ENCODE measurements at regions not wholly inside any gene's neighbourhood (a gene's known extent, or its start where the extent isn't known, plus 50 kb on each side); places are given as distances from the start of the nearest gene placed in this dataset.
A peak's percentile ranks its signal among the peaks of the same experiment; 100 is the strongest.

DNA sequence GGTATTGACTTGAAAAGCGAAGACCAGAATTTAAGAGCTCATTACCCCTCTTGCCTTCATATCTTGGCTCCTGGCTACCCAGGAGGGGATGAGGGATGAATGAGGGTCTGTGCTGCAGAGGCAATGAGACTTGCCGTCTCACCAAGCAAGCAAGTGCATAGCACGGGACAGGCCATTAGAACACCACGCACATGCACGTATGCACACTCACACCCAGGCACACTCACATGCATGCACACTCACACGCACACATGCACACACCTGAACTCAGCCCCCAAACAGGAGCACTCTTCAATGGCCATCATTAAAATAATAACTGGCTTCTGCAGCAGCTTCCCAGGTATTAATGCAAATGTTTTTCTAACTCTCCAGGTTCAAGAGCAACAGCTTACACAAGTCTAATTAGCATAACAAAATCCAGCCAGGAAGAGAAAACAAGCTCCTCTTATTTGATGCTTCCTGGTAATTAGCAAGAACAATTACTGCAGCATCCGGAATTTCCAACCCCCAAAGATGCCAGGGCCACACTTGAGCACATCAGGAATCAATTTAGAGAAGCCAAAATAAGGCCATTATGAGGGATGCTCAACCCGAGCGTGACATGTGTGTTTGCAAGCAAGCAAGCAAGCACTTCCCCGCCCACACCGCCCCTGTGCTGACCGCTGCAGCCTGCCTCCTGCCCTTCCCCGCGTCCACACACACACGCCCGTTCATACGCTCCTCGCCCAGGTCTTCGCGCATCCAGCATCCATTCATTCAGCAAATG is 171.6 kb upstream of the TNRC6C start:
- no peak overlapping the region for H3K4me2 ChIP-seq (ENCODE audit: low read depth, low read length)
- in situ Hi-C loops (cut with HindIII; ENCODE audit: extremely low pct_ligation_motif_present, low pct_unique_long_range_greater_than_20kb) = no loop called here
- no peaks in the 10 kb centered on the region for H3K79me2 ChIP-seq (ENCODE audit: insufficient read depth, low read length)
- intact Hi-C loops (cut with micrococcal nuclease; ENCODE audit: unreplicated experiment) = no loop called here
- DNase-seq (ENCODE audit: low spot score) (no peak), FAIRE-seq (no peak), ATAC-seq (no peak)
- H3K4me1 ChIP-seq (ENCODE audit: insufficient read depth, low read length) = no peaks in the 10 kb centered on the region
- TF ChIP-seq, protein P1, sequence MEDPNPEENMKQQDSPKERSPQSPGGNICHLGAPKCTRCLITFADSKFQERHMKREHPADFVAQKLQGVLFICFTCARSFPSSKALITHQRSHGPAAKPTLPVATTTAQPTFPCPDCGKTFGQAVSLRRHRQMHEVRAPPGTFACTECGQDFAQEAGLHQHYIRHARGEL (CRISPR knock-in tag; IDR thresholded peaks at IDR 0.05) = no peak
- TF ChIP-seq EZH2 (conservative IDR thresholded peaks at IDR 0.05; ENCODE audit: low read depth, low read length) = peak; percentile 75
- no peaks in the 10 kb centered on the region for H4K20me1 ChIP-seq (ENCODE audit: insufficient read depth, low read length)
- WGBS (ENCODE audit: low lambda C conversion rate) = 10% methylated on average over 9 of the region's 20 CpGs
- H3K36me3 ChIP-seq (replicated peaks in 1 of 2; ENCODE audit: control insufficient read depth in 1 of 2, insufficient read depth in 2 of 2, low read length in 2 of 2) = no peaks in the 10 kb centered on the region
- no peak overlapping the region for H3K9ac ChIP-seq (ENCODE audit: insufficient read depth, low read depth, low read length)
- no peaks in the 10 kb centered on the region for H3K9me3 ChIP-seq (ENCODE audit: low read length)
- peaks cover 13 to 86% of the 10 kb centered on the region in 2 experiments; a peak in 4 of 5 replicates for H3K27me3 ChIP-seq (ENCODE audit: control insufficient read depth in 1 of 2, insufficient read depth in 2 of 2, low read length in 2 of 2)
- no peak overlapping the region for H2AFZ ChIP-seq (ENCODE audit: low read length)
- no peak overlapping the region for H3K4me3 ChIP-seq (replicated peaks in 1 of 3; ENCODE audit: insufficient read depth in 1 of 3, low read depth in 2 of 3, low read length in 3 of 3)
- H3K27ac ChIP-seq (ENCODE audit: extremely low read length, insufficient read depth, low read length) = no peak overlapping the region
- ChIA-PET POLR2A (no interaction called here), CTCF (ENCODE audit: low intra/inter-chr PET ratio, low total read pairs) (no interaction called here)
- BruUV-seq (replicated peaks) = no TSS peak

DNA sequence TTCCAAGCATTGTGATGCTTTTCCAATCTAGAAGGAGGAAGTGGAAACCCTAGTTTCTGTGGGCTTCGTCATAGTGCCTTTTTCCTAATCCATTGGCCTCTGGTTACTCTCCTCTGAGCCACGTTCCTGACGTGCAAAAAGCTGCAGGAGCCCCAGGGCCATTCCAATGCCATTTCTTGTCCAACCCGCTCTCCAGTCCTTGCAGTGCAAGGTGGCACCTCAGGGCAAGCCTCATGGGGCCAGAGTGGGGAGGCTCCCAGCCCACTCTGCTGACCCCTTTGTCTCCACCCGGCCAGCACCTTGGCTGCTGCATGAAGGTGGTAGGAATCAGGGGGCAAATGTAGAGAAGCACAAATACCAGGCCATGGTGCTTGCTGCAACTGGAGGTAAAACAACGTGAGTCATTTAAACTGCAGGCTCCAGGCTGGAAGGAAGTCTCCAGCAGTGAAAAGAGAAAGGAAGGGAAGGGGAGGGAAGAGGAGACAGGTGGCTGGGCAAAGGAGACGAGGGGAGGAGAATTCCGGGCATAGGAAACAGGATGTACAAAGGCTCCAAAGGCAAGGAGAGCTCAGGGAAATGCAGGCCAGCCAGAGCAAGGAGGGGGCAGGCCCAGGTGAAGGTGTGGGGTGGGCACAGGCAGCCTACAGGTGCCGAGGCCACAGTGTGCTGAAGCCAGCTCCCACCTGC is 168.2 kb upstream of the TNRC6C start:
- H4K20me1 ChIP-seq (ENCODE audit: insufficient read depth, low read length) = 0 out of 2 replicates have a peak, but pooled peaks cover 2% of the 10 kb centered on the region
- H3K79me2 ChIP-seq (ENCODE audit: insufficient read depth, low read length) = no peaks in the 10 kb centered on the region
- no peaks in the 10 kb centered on the region for H3K4me1 ChIP-seq (ENCODE audit: insufficient read depth, low read length)
- FAIRE-seq = no peak
- H2AFZ ChIP-seq (ENCODE audit: low read length) = no peak overlapping the region
- no peaks in the 10 kb centered on the region for H3K36me3 ChIP-seq (replicated peaks in 1 of 2; ENCODE audit: control insufficient read depth in 1 of 2, insufficient read depth in 2 of 2, low read length in 2 of 2)
- no peak for DNase-seq (ENCODE audit: low spot score)
- H3K4me3 ChIP-seq (replicated peaks in 1 of 3; ENCODE audit: insufficient read depth in 1 of 3, low read depth in 2 of 3, low read length in 3 of 3) = no peak overlapping the region
- ChIA-PET CTCF (ENCODE audit: low intra/inter-chr PET ratio, low total read pairs) (no interaction called here), POLR2A (no interaction called here)
- H3K4me2 ChIP-seq (ENCODE audit: low read depth, low read length) = no peak overlapping the region
- whole genome bisulfite sequencing (ENCODE audit: low lambda C conversion rate) = 7% methylated on average over 9 of the region's 9 CpGs
- TF ChIP-seq, protein P2, sequence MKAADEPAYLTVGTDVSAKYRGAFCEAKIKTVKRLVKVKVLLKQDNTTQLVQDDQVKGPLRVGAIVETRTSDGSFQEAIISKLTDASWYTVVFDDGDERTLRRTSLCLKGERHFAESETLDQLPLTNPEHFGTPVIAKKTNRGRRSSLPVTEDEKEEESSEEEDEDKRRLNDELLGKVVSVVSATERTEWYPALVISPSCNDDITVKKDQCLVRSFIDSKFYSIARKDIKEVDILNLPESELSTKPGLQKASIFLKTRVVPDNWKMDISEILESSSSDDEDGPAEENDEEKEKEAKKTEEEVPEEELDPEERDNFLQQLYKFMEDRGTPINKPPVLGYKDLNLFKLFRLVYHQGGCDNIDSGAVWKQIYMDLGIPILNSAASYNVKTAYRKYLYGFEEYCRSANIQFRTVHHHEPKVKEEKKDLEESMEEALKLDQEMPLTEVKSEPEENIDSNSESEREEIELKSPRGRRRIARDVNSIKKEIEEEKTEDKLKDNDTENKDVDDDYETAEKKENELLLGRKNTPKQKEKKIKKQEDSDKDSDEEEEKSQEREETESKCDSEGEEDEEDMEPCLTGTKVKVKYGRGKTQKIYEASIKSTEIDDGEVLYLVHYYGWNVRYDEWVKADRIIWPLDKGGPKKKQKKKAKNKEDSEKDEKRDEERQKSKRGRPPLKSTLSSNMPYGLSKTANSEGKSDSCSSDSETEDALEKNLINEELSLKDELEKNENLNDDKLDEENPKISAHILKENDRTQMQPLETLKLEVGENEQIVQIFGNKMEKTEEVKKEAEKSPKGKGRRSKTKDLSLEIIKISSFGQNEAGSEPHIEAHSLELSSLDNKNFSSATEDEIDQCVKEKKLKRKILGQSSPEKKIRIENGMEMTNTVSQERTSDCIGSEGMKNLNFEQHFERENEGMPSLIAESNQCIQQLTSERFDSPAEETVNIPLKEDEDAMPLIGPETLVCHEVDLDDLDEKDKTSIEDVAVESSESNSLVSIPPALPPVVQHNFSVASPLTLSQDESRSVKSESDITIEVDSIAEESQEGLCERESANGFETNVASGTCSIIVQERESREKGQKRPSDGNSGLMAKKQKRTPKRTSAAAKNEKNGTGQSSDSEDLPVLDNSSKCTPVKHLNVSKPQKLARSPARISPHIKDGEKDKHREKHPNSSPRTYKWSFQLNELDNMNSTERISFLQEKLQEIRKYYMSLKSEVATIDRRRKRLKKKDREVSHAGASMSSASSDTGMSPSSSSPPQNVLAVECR (CRISPR knock-in tag; IDR thresholded peaks at IDR 0.05; ENCODE audit: borderline replicate concordance) = no peak
- TF ChIP-seq, protein P3, sequence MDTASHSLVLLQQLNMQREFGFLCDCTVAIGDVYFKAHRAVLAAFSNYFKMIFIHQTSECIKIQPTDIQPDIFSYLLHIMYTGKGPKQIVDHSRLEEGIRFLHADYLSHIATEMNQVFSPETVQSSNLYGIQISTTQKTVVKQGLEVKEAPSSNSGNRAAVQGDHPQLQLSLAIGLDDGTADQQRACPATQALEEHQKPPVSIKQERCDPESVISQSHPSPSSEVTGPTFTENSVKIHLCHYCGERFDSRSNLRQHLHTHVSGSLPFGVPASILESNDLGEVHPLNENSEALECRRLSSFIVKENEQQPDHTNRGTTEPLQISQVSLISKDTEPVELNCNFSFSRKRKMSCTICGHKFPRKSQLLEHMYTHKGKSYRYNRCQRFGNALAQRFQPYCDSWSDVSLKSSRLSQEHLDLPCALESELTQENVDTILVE (CRISPR knock-in tag; IDR thresholded peaks at IDR 0.05) = no peak
- no peak for TF ChIP-seq HOXA5 (CRISPR knock-in tag; IDR thresholded peaks at IDR 0.05)
- in situ Hi-C loops (cut with HindIII; ENCODE audit: extremely low pct_ligation_motif_present, low pct_unique_long_range_greater_than_20kb) = no loop called here
- intact Hi-C loops (cut with micrococcal nuclease; ENCODE audit: unreplicated experiment) = no loop called here
- no peaks in the 10 kb centered on the region for H3K9me3 ChIP-seq (ENCODE audit: low read length)
- H3K27me3 ChIP-seq (ENCODE audit: control insufficient read depth in 1 of 2, insufficient read depth in 2 of 2, low read length in 2 of 2) = peaks cover 29 to 82% of the 10 kb centered on the region in 2 experiments
- no peak overlapping the region for H3K27ac ChIP-seq (ENCODE audit: extremely low read length, insufficient read depth, low read length)
- BruUV-seq (replicated peaks) = no TSS peak
- H3K9ac ChIP-seq (ENCODE audit: insufficient read depth, low read depth, low read length) = no peak overlapping the region
- no peak for ATAC-seq

Measured in HepG2 (cell line).